ENCODE measurements at regions not wholly inside any gene's neighbourhood (a gene's known extent, or its start where the extent isn't known, plus 50 kb on each side); places are given as distances from the start of the nearest gene placed in this dataset.

DNA sequence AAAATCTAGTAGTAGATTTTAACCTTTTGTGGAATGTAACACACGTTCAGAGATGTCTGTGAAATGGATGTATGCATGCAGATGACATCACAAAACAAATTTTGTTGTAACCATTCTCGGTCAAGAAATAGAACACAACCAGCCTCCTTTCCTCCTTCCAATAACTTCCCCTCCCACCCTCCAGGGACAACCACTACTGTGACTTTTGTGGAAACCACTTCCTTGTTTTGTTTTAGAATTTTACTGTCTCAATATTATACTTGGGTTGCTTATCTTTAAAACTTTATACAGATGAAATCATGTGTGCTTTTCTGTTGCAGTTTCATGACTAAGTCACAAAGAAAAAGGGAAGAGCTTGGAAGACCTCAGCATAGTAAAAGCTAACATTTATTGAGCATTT is 189.4 kb upstream of the NCAM1 start:
- Histone ChIP-seq H2BK120ac (replicated peaks; ENCODE audit: low read depth, low read length) (no peak overlapping the region), H4K5ac (ENCODE audit: insufficient read length, low read depth, low read length) (no peak overlapping the region), H2BK15ac (ENCODE audit: low read length) (no peak overlapping the region), H2BK12ac (ENCODE audit: low read depth, low read length) (no peak overlapping the region), H2AK5ac (ENCODE audit: low read depth, low read length) (no peak overlapping the region), H4K20me1 (replicated peaks in 1 of 2; ENCODE audit: control insufficient read depth in 1 of 2, insufficient read depth in 2 of 2, low read length in 2 of 2) (no peaks in the 10 kb centered on the region), H3K4me2 (ENCODE audit: insufficient read depth in 1 of 2, low read depth in 2 of 2, low read length in 2 of 2) (no peak overlapping the region), H3K23ac (ENCODE audit: insufficient read length) (no peak overlapping the region), H3K56ac (replicated peaks; ENCODE audit: insufficient read length, low read depth, low read length) (no peak overlapping the region), H3K9ac (replicated peaks in 1 of 4; ENCODE audit: extremely low read depth in 1 of 4, low read depth in 3 of 4, low read length in 3 of 4) (no peak overlapping the region), H3K79me2 (ENCODE audit: control insufficient read depth in 1 of 2, insufficient read depth in 2 of 2, low read length in 2 of 2) (no peaks in the 10 kb centered on the region), H4K8ac (ENCODE audit: extremely low read depth, insufficient read depth, low read length) (no peak overlapping the region), H2BK5ac (ENCODE audit: low read depth, low read length) (no peak overlapping the region), H3K27me3 (replicated peaks in 1 of 4; ENCODE audit: control insufficient read depth in 3 of 4, extremely low read depth in 1 of 4, insufficient read depth in 3 of 4, low read length in 3 of 4) (no peaks in the 10 kb centered on the region), H2BK20ac (ENCODE audit: low read length) (no peak overlapping the region), H3K14ac (ENCODE audit: insufficient read length) (no peak overlapping the region), H3K4ac (replicated peaks; ENCODE audit: insufficient read length, low read depth, low read length) (no peak overlapping the region), H3K18ac (ENCODE audit: extremely low read depth, low read length) (no peak overlapping the region), H3K23me2 (ENCODE audit: low read depth, low read length) (no peaks in the 10 kb centered on the region), H3K27ac (ENCODE audit: low read depth, low read length) (no peak overlapping the region), H3K79me1 (ENCODE audit: low read depth, low read length) (no peaks in the 10 kb centered on the region), H3K9me3 (ENCODE audit: insufficient read depth in 2 of 2, low read depth in 1 of 2, low read length in 1 of 2) (no peaks in the 10 kb centered on the region), H2AFZ (ENCODE audit: low read length) (no peak overlapping the region), H3K4me1 (replicated peaks in 1 of 4; ENCODE audit: control insufficient read depth in 3 of 4, insufficient read depth in 4 of 4, low read length in 3 of 4) (no peaks in the 10 kb centered on the region), H4K91ac (replicated peaks; ENCODE audit: insufficient read length, low read length) (no peak overlapping the region), H3K4me3 (ENCODE audit: extremely low read depth in 1 of 4, insufficient read depth in 2 of 4, low read depth in 3 of 4, low read length in 4 of 4) (no peak overlapping the region), H3K36me3 (ENCODE audit: control insufficient read depth in 2 of 4, insufficient read depth in 4 of 4, low read length in 3 of 4) (no peaks in the 10 kb centered on the region)
- CTCF ChIA-PET (ENCODE audit: partially characterized antibody) = no interaction called here
- FAIRE-seq (no peak), DNase-seq (ENCODE audit: low read depth in 1 of 2, low spot score in 2 of 2) (no peak)
- POLR2A ChIA-PET (ENCODE audit: partially characterized antibody) = no interaction called here
- 75% methylated on average over 2 of the region's 2 CpGs; no CpG with 5 or more reads in 1 of the 2 experiments for WGBS, 2 experiments (ENCODE audit: extremely low coverage in 1 of 2, insufficient coverage in 1 of 2, insufficient read length in 1 of 2, insufficient replicate concordance in 2 of 2, low coverage in 1 of 2, low lambda C conversion rate in 2 of 2, missing lambda C conversion rate in 1 of 2)
- no peak for TF ChIP-seq FOSL1 (IDR thresholded peaks at IDR 0.05; ENCODE audit: insufficient read depth, low read depth, low read length)
- no peak for TF ChIP-seq HDAC6 (IDR thresholded peaks at IDR 0.05; ENCODE audit: low read depth, low read length)
- no peak for TF ChIP-seq SP1 (IDR thresholded peaks at IDR 0.05; ENCODE audit: low read depth, low read length)
- no peak for TF ChIP-seq ASH2L (IDR thresholded peaks at IDR 0.05; ENCODE audit: low read length)
- TF ChIP-seq SIX5 (IDR thresholded peaks at IDR 0.05; ENCODE audit: low read depth, low read length) = no peak
- no peak for TF ChIP-seq RAD21 (IDR thresholded peaks at IDR 0.05 in 1 of 2, conservative IDR thresholded peaks at IDR 0.05 in 1 of 2; ENCODE audit: low read depth in 2 of 2, low read length in 2 of 2)
- no peak for TF ChIP-seq TAF7 (optimal IDR thresholded peaks at IDR 0.05; ENCODE audit: borderline replicate concordance, low read depth, low read length)
- TF ChIP-seq, protein P1, sequence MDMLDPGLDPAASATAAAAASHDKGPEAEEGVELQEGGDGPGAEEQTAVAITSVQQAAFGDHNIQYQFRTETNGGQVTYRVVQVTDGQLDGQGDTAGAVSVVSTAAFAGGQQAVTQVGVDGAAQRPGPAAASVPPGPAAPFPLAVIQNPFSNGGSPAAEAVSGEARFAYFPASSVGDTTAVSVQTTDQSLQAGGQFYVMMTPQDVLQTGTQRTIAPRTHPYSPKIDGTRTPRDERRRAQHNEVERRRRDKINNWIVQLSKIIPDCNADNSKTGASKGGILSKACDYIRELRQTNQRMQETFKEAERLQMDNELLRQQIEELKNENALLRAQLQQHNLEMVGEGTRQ (IDR thresholded peaks at IDR 0.05; ENCODE audit: low read length) = no peak
- TF ChIP-seq, protein P2, sequence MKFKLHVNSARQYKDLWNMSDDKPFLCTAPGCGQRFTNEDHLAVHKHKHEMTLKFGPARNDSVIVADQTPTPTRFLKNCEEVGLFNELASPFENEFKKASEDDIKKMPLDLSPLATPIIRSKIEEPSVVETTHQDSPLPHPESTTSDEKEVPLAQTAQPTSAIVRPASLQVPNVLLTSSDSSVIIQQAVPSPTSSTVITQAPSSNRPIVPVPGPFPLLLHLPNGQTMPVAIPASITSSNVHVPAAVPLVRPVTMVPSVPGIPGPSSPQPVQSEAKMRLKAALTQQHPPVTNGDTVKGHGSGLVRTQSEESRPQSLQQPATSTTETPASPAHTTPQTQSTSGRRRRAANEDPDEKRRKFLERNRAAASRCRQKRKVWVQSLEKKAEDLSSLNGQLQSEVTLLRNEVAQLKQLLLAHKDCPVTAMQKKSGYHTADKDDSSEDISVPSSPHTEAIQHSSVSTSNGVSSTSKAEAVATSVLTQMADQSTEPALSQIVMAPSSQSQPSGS (IDR thresholded peaks at IDR 0.05; ENCODE audit: low read length) = no peak
- no peak for TF ChIP-seq YY1 (IDR thresholded peaks at IDR 0.05; ENCODE audit: low read depth, low read length)
- no peak for TF ChIP-seq SP4 (IDR thresholded peaks at IDR 0.05; ENCODE audit: low read length)
- TF ChIP-seq POLR2A (IDR thresholded peaks at IDR 0.05; ENCODE audit: control extremely low read depth in 1 of 2, low read depth in 2 of 2, low read length in 2 of 2) = no peak
- no peak for TF ChIP-seq RBBP5 (IDR thresholded peaks at IDR 0.05; ENCODE audit: borderline replicate concordance, low read depth, low read length)
- no peak for TF ChIP-seq NRF1 (IDR thresholded peaks at IDR 0.05; ENCODE audit: low read depth, low read length)

All from H1 (cell line).